ENCODE measurements at regions not wholly inside any gene's neighbourhood (a gene's known extent, or its start where the extent isn't known, plus 50 kb on each side); places are given as distances from the start of the nearest gene placed in this dataset.

- Histone ChIP-seq H3K27ac (no peak overlapping the region), H3K36me3 (no peaks in the 10 kb centered on the region), H3K27me3 (replicated peaks; ENCODE audit: insufficient read depth) (no peaks in the 10 kb centered on the region), H3K4me1 (ENCODE audit: control insufficient read depth in 1 of 2, low read depth in 2 of 2) (no peaks in the 10 kb centered on the region), H3K9me3 (no peaks in the 10 kb centered on the region), H3K4me3 (no peak overlapping the region)
- TF ChIP-seq CTCF (IDR thresholded peaks at IDR 0.05) = no peak
- DNase-seq (ENCODE audit: low spot score) = no peak
- ATAC-seq (ENCODE audit: insufficient number of reproducible peaks, low FRiP score, low read depth) = no peak
Measured at GRCh38 chr6:150543178-150543577, 56.5 kb upstream of the PLEKHG1 start.

- no peaks in the 10 kb centered on the region for H3K9me3 ChIP-seq
- H3K36me3 ChIP-seq = no peaks in the 10 kb centered on the region
- no peaks in the 10 kb centered on the region for H3K4me1 ChIP-seq (ENCODE audit: control insufficient read depth in 1 of 2, low read depth in 2 of 2)
- ATAC-seq (ENCODE audit: insufficient number of reproducible peaks, low FRiP score, low read depth) (no peak), DNase-seq (ENCODE audit: low spot score) (no peak)
- no peaks in the 10 kb centered on the region for H3K27me3 ChIP-seq (replicated peaks; ENCODE audit: insufficient read depth)
- H3K27ac ChIP-seq = no peak overlapping the region
- H3K4me3 ChIP-seq = no peak overlapping the region
- TF ChIP-seq CTCF (IDR thresholded peaks at IDR 0.05) = no peak
Measured at GRCh38 chr6:150544793-150545192, 54.9 kb upstream of the PLEKHG1 start.

- no peaks in the 10 kb centered on the region for H3K9me3 ChIP-seq
- no peaks in the 10 kb centered on the region for H3K4me1 ChIP-seq (ENCODE audit: control insufficient read depth in 1 of 2, low read depth in 2 of 2)
- DNase-seq (ENCODE audit: low spot score) (no peak), ATAC-seq (ENCODE audit: insufficient number of reproducible peaks, low FRiP score, low read depth) (no peak)
- H3K27ac ChIP-seq = no peak overlapping the region
- no peaks in the 10 kb centered on the region for H3K36me3 ChIP-seq
- H3K27me3 ChIP-seq (replicated peaks; ENCODE audit: insufficient read depth) = no peaks in the 10 kb centered on the region
- TF ChIP-seq CTCF (IDR thresholded peaks at IDR 0.05) = no peak
- no peak overlapping the region for H3K4me3 ChIP-seq
Measured at GRCh38 chr6:150546457-150546856, 53.2 kb upstream of the PLEKHG1 start.

GRCh38 chr6:150547502-150548222 is 52.0 kb upstream of the PLEKHG1 start:
- H3K27ac ChIP-seq = no peak overlapping the region
- H3K36me3 ChIP-seq = no peaks in the 10 kb centered on the region
- DNase-seq (ENCODE audit: low spot score) = no peak
- H3K9me3 ChIP-seq = no peaks in the 10 kb centered on the region
- H3K4me3 ChIP-seq = no peak overlapping the region
- no peaks in the 10 kb centered on the region for H3K4me1 ChIP-seq (ENCODE audit: control insufficient read depth in 1 of 2, low read depth in 2 of 2)
- ATAC-seq (ENCODE audit: insufficient number of reproducible peaks, low FRiP score, low read depth) = no peak
- no peak for TF ChIP-seq CTCF (IDR thresholded peaks at IDR 0.05)
- no peaks in the 10 kb centered on the region for H3K27me3 ChIP-seq (replicated peaks; ENCODE audit: insufficient read depth)

GRCh38 chr6:150548330-150548729 is 51.4 kb upstream of the PLEKHG1 start:
- Histone ChIP-seq H3K9me3 (no peaks in the 10 kb centered on the region), H3K4me1 (ENCODE audit: control insufficient read depth in 1 of 2, low read depth in 2 of 2) (no peaks in the 10 kb centered on the region), H3K4me3 (no peak overlapping the region), H3K36me3 (no peaks in the 10 kb centered on the region), H3K27me3 (replicated peaks; ENCODE audit: insufficient read depth) (no peaks in the 10 kb centered on the region), H3K27ac (no peak overlapping the region)
- DNase-seq (ENCODE audit: low spot score) = no peak
- TF ChIP-seq CTCF (IDR thresholded peaks at IDR 0.05) = no peak
- no peak for ATAC-seq (ENCODE audit: insufficient number of reproducible peaks, low FRiP score, low read depth)
